CD4-positive, alpha-beta T cell (primary cell): ENCODE measurements at regions not wholly inside any gene's neighbourhood (a gene's known extent, or its start where the extent isn't known, plus 50 kb on each side); places are given as distances from the start of the nearest gene placed in this dataset.

Source experiments
- ATAC-seq: fragments of 200-7000 bp; cut with Tn5 transposase; one replicate; pipeline ENCODE4 v1.10.0; 2022; ENCODE audit warnings: mild to moderate bottlenecking; ENCODE audit not compliant: poor library complexity
- CTCF ChIA-PET: fragments of 350-600 bp; sonication (Branson Sonifier 250); formaldehyde crosslinking; loops from one replicate; lab custom pipeline; 2021; ENCODE audit warnings: antibody characterized with exemption, inconsistent platforms; lab: Charles Lee
- POLR2A ChIA-PET: fragments of 350-600 bp; sonication (Branson Sonifier 250); formaldehyde crosslinking; loops from one replicate; lab custom pipeline; 2021; ENCODE audit warnings: antibody characterized with exemption, inconsistent platforms; lab: Charles Lee
- DNase-seq, 14 experiments: peaks; one replicate each; pipeline ENCODE4 v3.0.0-alpha.2; 2013 to 2020; ENCODE audit warnings: mixed read lengths in 2 of 14
- H3K27ac ChIP-seq, 2 donors: one replicate each; pipeline versions ENCODE4 v1.5.1 to v1.7.0; 2013; ENCODE audit warnings: low read length in 2 of 2, low read depth in 1 of 2, mild to moderate bottlenecking in 1 of 2
- H3K27me3 ChIP-seq, 2 experiments: 1 replicate in 1 of 2; 2 replicates in 1 of 2; pipeline versions ENCODE4 v1.6.1 to v1.7.0; 2013; ENCODE audit warnings: low read length in 2 of 2, control low read depth in 1 of 2, mild to moderate bottlenecking in 1 of 2, moderate library complexity in 1 of 2; ENCODE audit not compliant: insufficient read depth in 2 of 2, control insufficient read depth in 1 of 2
- H3K36me3 ChIP-seq: one replicate; pipeline ENCODE4 v1.6.1; 2013; ENCODE audit warnings: low read length, control low read depth; ENCODE audit not compliant: insufficient read depth
- H3K4me1 ChIP-seq: one replicate; pipeline ENCODE4 v1.6.1; 2013; ENCODE audit warnings: low read length, control low read depth; ENCODE audit not compliant: insufficient read depth
- H3K4me3 ChIP-seq: one replicate; pipeline ENCODE4 v1.5.1; 2013; ENCODE audit warnings: mild to moderate bottlenecking, low read length, moderate library complexity
- H3K9me3 ChIP-seq, 2 experiments: 1 replicate in 1 of 2; 2 replicates in 1 of 2; pipeline versions ENCODE4 v1.6.1 to v1.7.0; 2013; ENCODE audit warnings: low read length in 2 of 2, mild to moderate bottlenecking in 2 of 2, control low read depth in 1 of 2, moderate library complexity in 1 of 2; ENCODE audit not compliant: control insufficient read depth in 1 of 2, insufficient read depth in 1 of 2
- H3K27ac Mint-ChIP-seq: one replicate; pipeline ENCODE4 v1.8.0; 2020; ENCODE audit warnings: mixed read lengths
- H3K27me3 Mint-ChIP-seq: one replicate; pipeline ENCODE4 v1.8.0; 2021; ENCODE audit warnings: mixed read lengths
- H3K36me3 Mint-ChIP-seq: one replicate; pipeline ENCODE4 v1.8.0; 2021; ENCODE audit warnings: low read depth, mixed read lengths
- H3K4me1 Mint-ChIP-seq: one replicate; pipeline ENCODE4 v1.8.0; 2021; ENCODE audit warnings: low read depth, mixed read lengths
- H3K4me3 Mint-ChIP-seq: one replicate; pipeline ENCODE4 v1.8.0; 2020; ENCODE audit warnings: mild to moderate bottlenecking, mixed read lengths
- H3K9me3 Mint-ChIP-seq: one replicate; pipeline ENCODE4 v1.8.0; 2020; ENCODE audit warnings: mixed read lengths
- CTCF ChIP-seq: fragments of 200-600 bp; IDR thresholded peaks from one replicate; pipeline ENCODE4 v1.8.0; 2022; ENCODE audit warnings: antibody characterized with exemption, mild to moderate bottlenecking
- intact Hi-C, 2 experiments: fragments of 100-400 bp; cut with DNase I in 1 of 2; cut with micrococcal nuclease in 1 of 2; formaldehyde crosslinking; loops; one replicate each; pipeline versions ENCODE4 v1.15.1 to v1.9.0; 2023 to 2025; cut with DNase I, micrococcal nuclease

GRCh38 chr21:16073586-16073985, 343.8 kb downstream of the USP25 start:
- ATAC-seq (no peak), DNase-seq (no peak)
- intact Hi-C loops, result no loop called here
- no peak overlapping the region for H3K4me3 ChIP-seq
- ChIA-PET POLR2A (no interaction called here), CTCF (no interaction called here)
- no peak overlapping the region for H3K27ac ChIP-seq
- H3K27ac Mint-ChIP-seq, result no peak overlapping the region
- no peak for TF ChIP-seq CTCF
- H3K36me3 ChIP-seq, result no peaks in the 10 kb centered on the region
- H3K4me3 Mint-ChIP-seq, result no peak overlapping the region
- H3K27me3 ChIP-seq, result no peaks in the 10 kb centered on the region
- no peaks in the 10 kb centered on the region for H3K9me3 Mint-ChIP-seq
- no peaks in the 10 kb centered on the region for H3K4me1 ChIP-seq
- no peaks in the 10 kb centered on the region for H3K9me3 ChIP-seq
- H3K36me3 Mint-ChIP-seq, result no peaks in the 10 kb centered on the region
- H3K4me1 Mint-ChIP-seq, result no peaks in the 10 kb centered on the region
- no peaks in the 10 kb centered on the region for H3K27me3 Mint-ChIP-seq

GRCh38 chr21:16074950-16075489, 345.2 kb downstream of the USP25 start:
- Histone ChIP-seq H3K27ac (no peak overlapping the region), H3K9me3 (no peaks in the 10 kb centered on the region), H3K4me3 (no peak overlapping the region), H3K36me3 (no peaks in the 10 kb centered on the region), H3K4me1 (no peaks in the 10 kb centered on the region), H3K27me3 (no peaks in the 10 kb centered on the region)
- CTCF ChIA-PET, result no interaction called here
- Mint-ChIP-seq H3K27me3 (no peaks in the 10 kb centered on the region), H3K4me3 (no peak overlapping the region), H3K27ac (no peak overlapping the region), H3K36me3 (no peaks in the 10 kb centered on the region), H3K9me3 (no peaks in the 10 kb centered on the region), H3K4me1 (no peaks in the 10 kb centered on the region)
- POLR2A ChIA-PET, result no interaction called here
- TF ChIP-seq CTCF, result no peak
- DNase-seq, result no peak
- ATAC-seq, result no peak
- intact Hi-C loops, result no loop called here

- Histone ChIP-seq H3K36me3 (no peaks in the 10 kb centered on the region), H3K9me3 (no peaks in the 10 kb centered on the region), H3K4me3 (no peak overlapping the region), H3K27me3 (no peaks in the 10 kb centered on the region), H3K27ac (no peak overlapping the region), H3K4me1 (no peaks in the 10 kb centered on the region)
- intact Hi-C loops, result no loop called here
- Mint-ChIP-seq H3K36me3 (no peaks in the 10 kb centered on the region), H3K9me3 (no peaks in the 10 kb centered on the region), H3K4me3 (no peak overlapping the region), H3K27me3 (no peaks in the 10 kb centered on the region), H3K27ac (no peak overlapping the region), H3K4me1 (no peaks in the 10 kb centered on the region)
- ATAC-seq (no peak), DNase-seq (no peak)
- POLR2A ChIA-PET, result no interaction called here
- CTCF ChIA-PET, result no interaction called here
- TF ChIP-seq CTCF, result no peak
Measured at GRCh38 chr21:16075649-16076282, 346.0 kb downstream of the USP25 start.
